ENCODE measurements at regions not wholly inside any gene's neighbourhood (a gene's known extent, or its start where the extent isn't known, plus 50 kb on each side); places are given as distances from the start of the nearest gene placed in this dataset.

- TF ChIP-seq CTCF (conservative IDR thresholded peaks at IDR 0.05): no peak
- peaks cover 10% of the 10 kb centered on the region for H3K9me3 Mint-ChIP-seq
Observed at GRCh38 chr10:109174526-109174925, 748.8 kb downstream of the XPNPEP1 start.

GRCh38 chr10:109173937-109174336 lies 749.4 kb downstream of the XPNPEP1 start:
- Mint-ChIP-seq H3K27me3 (no peaks in the 10 kb centered on the region), H3K36me3 (no peaks in the 10 kb centered on the region), H3K4me1 (ENCODE audit: unreplicated experiment) (peaks cover 20% of the 10 kb centered on the region), H3K9me3 (peaks cover 10% of the 10 kb centered on the region), H3K4me3 (no peak overlapping the region), H3K27ac (no peak overlapping the region)
- DNase-seq (ENCODE audit: extremely low spot score, unreplicated experiment): no peak
- TF ChIP-seq CTCF (conservative IDR thresholded peaks at IDR 0.05): no peak

More at GRCh38 chr10:109174526-109174925, 748.8 kb downstream of the XPNPEP1 start:
- peaks cover 20% of the 10 kb centered on the region for H3K4me1 Mint-ChIP-seq (ENCODE audit: unreplicated experiment)
- H3K4me3 Mint-ChIP-seq: no peak overlapping the region
- H3K36me3 Mint-ChIP-seq: no peaks in the 10 kb centered on the region
- no peak for DNase-seq (ENCODE audit: extremely low spot score, unreplicated experiment)
- H3K27me3 Mint-ChIP-seq: no peaks in the 10 kb centered on the region
- H3K27ac Mint-ChIP-seq: no peak overlapping the region

GRCh38 chr10:109173121-109173520 lies 750.2 kb downstream of the XPNPEP1 start:
- no peak for TF ChIP-seq CTCF (conservative IDR thresholded peaks at IDR 0.05)
- no peak for DNase-seq (ENCODE audit: extremely low spot score, unreplicated experiment)
- no peak overlapping the region for H3K4me3 Mint-ChIP-seq
- H3K9me3 Mint-ChIP-seq: peaks cover 10% of the 10 kb centered on the region
- H3K27ac Mint-ChIP-seq: no peak overlapping the region
- no peaks in the 10 kb centered on the region for H3K27me3 Mint-ChIP-seq
- no peaks in the 10 kb centered on the region for H3K36me3 Mint-ChIP-seq
- peaks cover 20% of the 10 kb centered on the region for H3K4me1 Mint-ChIP-seq (ENCODE audit: unreplicated experiment)

GRCh38 chr10:109166935-109167334 lies 756.4 kb downstream of the XPNPEP1 start:
- no peak for TF ChIP-seq CTCF (conservative IDR thresholded peaks at IDR 0.05)
- Mint-ChIP-seq H3K9me3 (no peaks in the 10 kb centered on the region), H3K4me3 (no peak overlapping the region), H3K27me3 (no peaks in the 10 kb centered on the region), H3K4me1 (ENCODE audit: unreplicated experiment) (peaks cover 4% of the 10 kb centered on the region), H3K27ac (no peak overlapping the region), H3K36me3 (no peaks in the 10 kb centered on the region)
- DNase-seq (ENCODE audit: extremely low spot score, unreplicated experiment): no peak

GRCh38 chr10:109159351-109159750 lies 764.0 kb downstream of the XPNPEP1 start:
- H3K4me1 Mint-ChIP-seq (ENCODE audit: unreplicated experiment): no peaks in the 10 kb centered on the region
- no peak overlapping the region for H3K4me3 Mint-ChIP-seq

More at GRCh38 chr10:109159351-109159750, 764.0 kb downstream of the XPNPEP1 start:
- Mint-ChIP-seq H3K27ac (no peak overlapping the region), H3K27me3 (no peaks in the 10 kb centered on the region), H3K9me3 (no peaks in the 10 kb centered on the region), H3K36me3 (peaks cover 7% of the 10 kb centered on the region)
- DNase-seq (ENCODE audit: extremely low spot score, unreplicated experiment): no peak
- TF ChIP-seq CTCF (conservative IDR thresholded peaks at IDR 0.05): no peak

All from type B pancreatic cell (in vitro differentiated cells).